ENCODE measurements at regions not wholly inside any gene's neighbourhood (a gene's known extent, or its start where the extent isn't known, plus 50 kb on each side); places are given as distances from the start of the nearest gene placed in this dataset.

GRCh38 chr5:149434162-149435014 is 55.3 kb upstream of the IL17B start (continued):
- TF ChIP-seq PRDM10 (CRISPR knock-in tag; IDR thresholded peaks at IDR 0.05; ENCODE audit: low read depth): no peak
- no peak for TF ChIP-seq PHF8 (CRISPR knock-in tag; IDR thresholded peaks at IDR 0.05)
- TF ChIP-seq KDM1A (CRISPR knock-in tag; IDR thresholded peaks at IDR 0.05): no peak
- TF ChIP-seq FOSL2 (CRISPR knock-in tag; IDR thresholded peaks at IDR 0.05): peak; percentile 42; the same call in 1 of the 2 replicates
- TF ChIP-seq ZBED4 (CRISPR knock-in tag; IDR thresholded peaks at IDR 0.05; ENCODE audit: borderline replicate concordance): no peak
- TF ChIP-seq ZNF562 (CRISPR knock-in tag; IDR thresholded peaks at IDR 0.05; ENCODE audit: borderline replicate concordance): no peak
- no peak for TF ChIP-seq ZNF773 (CRISPR knock-in tag; IDR thresholded peaks at IDR 0.05; ENCODE audit: borderline replicate concordance)
- no peak for TF ChIP-seq ZNF431 (CRISPR knock-in tag; IDR thresholded peaks at IDR 0.05; ENCODE audit: borderline replicate concordance, low read depth)
- TF ChIP-seq ZNF136 (CRISPR knock-in tag; IDR thresholded peaks at IDR 0.05; ENCODE audit: low read depth): no peak
- no peak for TF ChIP-seq KAT7 (CRISPR knock-in tag; IDR thresholded peaks at IDR 0.05; ENCODE audit: borderline replicate concordance)
- no peak for TF ChIP-seq GTF2F1 (IDR thresholded peaks at IDR 0.05; ENCODE audit: low read length)
- no peak for TF ChIP-seq HDAC6 (IDR thresholded peaks at IDR 0.05; ENCODE audit: low read depth, low read length)
